D721Med (cell line): ENCODE measurements at regions not wholly inside any gene's neighbourhood (a gene's known extent, or its start where the extent isn't known, plus 50 kb on each side); places are given as distances from the start of the nearest gene placed in this dataset.

Experiments
- DNase-seq: peaks from one replicate; pipeline ENCODE4 v3.0.0; 2011; ENCODE audit warnings: low spot score; ENCODE audit not compliant: insufficient read length
- FAIRE-seq: peaks from 2 replicates; lab custom pipeline; 2011; peaks lifted over from hg19 to GRCh38; lab: Jason Lieb, UNC
- TF ChIP-seq, protein P1 (sequence below): IDR thresholded peaks from 2 replicates; pipeline ENCODE4 v1.5.1; 2012; ENCODE audit warnings: mild to moderate bottlenecking, control low read depth; ENCODE audit not compliant: insufficient read depth; ENCODE audit errors: missing control alignments

DNA sequence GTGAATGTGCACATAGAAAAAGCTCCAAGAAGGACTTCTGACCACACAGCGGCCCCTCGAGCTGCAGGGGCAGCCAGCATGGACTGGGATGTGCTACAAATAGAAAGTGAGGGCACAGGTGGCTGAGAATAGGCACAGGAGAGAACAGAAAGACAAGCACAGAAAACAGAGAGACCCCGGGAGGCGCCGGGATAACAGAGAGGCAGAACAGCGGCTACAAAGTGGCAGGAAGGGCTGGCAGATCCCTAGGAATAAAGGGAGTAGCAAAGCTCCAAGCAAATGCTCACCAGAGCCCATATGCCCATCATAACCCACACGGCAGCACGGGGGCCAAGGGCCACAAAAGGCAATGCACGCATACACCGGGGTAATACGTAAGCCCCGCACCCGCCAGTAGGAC is 201.7 kb upstream of the NSMCE3 start:
- TF ChIP-seq, protein P1, sequence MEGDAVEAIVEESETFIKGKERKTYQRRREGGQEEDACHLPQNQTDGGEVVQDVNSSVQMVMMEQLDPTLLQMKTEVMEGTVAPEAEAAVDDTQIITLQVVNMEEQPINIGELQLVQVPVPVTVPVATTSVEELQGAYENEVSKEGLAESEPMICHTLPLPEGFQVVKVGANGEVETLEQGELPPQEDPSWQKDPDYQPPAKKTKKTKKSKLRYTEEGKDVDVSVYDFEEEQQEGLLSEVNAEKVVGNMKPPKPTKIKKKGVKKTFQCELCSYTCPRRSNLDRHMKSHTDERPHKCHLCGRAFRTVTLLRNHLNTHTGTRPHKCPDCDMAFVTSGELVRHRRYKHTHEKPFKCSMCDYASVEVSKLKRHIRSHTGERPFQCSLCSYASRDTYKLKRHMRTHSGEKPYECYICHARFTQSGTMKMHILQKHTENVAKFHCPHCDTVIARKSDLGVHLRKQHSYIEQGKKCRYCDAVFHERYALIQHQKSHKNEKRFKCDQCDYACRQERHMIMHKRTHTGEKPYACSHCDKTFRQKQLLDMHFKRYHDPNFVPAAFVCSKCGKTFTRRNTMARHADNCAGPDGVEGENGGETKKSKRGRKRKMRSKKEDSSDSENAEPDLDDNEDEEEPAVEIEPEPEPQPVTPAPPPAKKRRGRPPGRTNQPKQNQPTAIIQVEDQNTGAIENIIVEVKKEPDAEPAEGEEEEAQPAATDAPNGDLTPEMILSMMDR = no peak
- FAIRE-seq (no peak), DNase-seq (no peak)

DNA sequence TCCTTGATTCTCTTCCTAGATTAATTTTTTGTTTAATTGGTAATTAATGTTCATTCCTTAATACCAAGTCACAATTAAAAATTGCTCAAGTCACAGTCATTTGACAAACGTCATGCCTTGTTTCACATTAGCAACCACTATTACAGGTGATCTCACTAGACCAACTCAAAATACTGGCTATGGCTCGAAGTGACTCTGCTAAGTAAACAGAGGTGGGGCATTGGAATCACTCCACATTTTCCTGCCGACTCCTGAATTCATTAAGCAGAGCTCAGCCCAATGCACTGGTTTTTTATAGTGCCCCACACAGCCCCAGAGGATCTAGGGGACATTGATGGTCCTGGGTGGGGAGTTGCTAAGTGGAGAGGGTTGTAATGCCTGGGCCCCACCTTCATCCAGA is 201.2 kb upstream of the NSMCE3 start:
- TF ChIP-seq, protein P1 = no peak
- DNase-seq = no peak
- no peak for FAIRE-seq

DNA sequence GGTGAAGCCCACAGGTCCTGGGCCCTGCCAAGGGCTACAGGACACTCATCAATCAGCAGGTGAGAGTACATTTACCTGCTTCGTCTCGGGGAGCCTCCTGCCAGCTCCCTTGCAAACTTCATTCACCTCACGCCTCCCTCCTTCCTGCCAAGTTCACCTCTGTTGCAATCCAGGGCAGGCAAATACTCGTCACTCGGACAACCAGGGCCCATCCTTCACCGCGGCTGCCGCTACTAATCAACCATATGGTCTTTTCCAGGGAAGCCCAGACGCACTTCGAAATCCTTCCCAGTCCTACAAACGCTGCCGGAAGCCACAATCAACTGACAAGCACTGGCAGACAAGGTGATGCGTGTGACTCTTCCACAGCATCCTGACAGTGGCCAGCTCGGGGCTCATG is 200.7 kb upstream of the NSMCE3 start:
- TF ChIP-seq, protein P1 = no peak
- DNase-seq = no peak
- no peak for FAIRE-seq

DNA sequence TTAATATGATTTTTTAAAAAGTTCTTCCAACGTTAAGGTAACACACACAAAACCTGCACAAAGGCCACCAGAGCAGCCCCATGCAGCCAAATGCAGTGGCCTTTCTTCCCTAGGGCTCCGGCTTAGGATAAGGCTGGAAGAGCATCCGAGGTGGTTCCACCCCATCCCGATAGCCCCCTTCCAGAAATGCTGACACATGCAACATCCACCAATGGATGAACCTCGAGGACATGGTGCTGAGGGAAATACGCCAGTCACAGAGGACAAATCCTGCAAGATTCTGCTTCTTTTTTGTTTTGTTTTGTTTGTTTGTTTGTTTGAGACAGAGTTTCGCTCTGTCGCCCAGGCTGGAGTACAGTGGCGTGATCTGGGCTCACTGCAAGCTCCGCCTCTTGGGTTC is 199.3 kb upstream of the NSMCE3 start:
- TF ChIP-seq, protein P1 = no peak
- FAIRE-seq = no peak
- DNase-seq = no peak

DNA sequence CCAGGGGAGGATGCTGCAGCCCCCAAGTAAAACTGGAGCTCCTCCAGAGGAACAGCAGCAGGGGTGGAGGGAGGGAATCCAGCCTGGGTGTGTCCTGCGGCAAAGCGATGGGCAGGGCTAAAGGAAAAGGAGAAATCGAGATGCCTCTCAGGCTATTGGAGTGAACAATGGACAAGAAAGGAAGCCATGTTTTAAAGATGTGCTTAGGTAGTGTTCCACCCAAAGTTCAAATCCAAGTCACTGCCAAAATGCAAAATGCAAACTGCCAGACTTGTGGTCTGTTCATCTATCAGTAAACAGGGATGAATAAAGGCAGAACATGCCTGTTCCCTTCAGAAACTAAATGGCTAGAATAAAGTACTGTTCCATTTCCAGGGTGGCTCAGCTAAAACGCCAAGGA is 197.5 kb upstream of the NSMCE3 start:
- DNase-seq = no peak
- TF ChIP-seq, protein P1 = no peak
- FAIRE-seq = no peak

DNA sequence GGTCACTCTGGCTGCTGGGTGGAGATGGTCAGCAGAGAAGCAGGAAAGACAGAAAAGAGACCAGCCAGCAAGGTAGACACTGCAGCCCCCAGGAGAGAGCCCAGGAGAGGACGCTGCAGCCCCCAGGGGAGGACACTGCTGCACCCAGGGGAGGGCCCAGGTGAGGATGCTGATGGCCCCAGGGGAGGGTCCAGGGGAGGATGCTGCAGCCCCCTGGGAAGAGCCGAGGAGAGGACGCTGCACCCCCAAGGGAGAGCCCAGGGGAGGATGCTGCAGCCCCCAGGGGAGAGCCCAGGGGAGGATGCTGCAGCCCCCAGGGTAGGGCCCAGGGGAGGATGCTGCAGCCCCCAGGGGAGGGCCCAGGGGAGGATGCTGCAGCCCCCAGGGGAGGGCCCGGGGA is 196.7 kb upstream of the NSMCE3 start:
- TF ChIP-seq, protein P1 = no peak
- DNase-seq (no peak), FAIRE-seq (no peak)

DNA sequence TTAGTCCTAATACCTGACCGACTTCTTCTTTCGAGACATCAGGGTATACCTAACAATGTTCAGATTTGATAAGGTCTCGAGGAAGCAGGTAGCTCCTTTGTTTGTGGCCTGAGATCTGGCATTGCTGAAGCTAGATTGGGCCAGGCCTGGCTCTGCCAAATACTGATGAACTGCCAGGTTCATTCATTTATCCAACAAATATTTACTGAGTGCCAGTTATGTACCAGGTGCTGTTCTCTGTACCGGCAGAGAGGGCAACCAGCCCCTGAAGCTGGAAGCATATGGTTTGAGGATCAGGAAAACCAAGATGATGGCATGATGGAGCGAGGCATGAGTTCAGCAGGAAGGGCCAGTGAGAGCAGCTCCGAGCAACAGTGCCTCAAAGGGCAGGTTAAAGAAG is 196.2 kb upstream of the NSMCE3 start:
- FAIRE-seq = no peak
- DNase-seq = no peak
- TF ChIP-seq, protein P1 = no peak
